Neural cell (in vitro differentiated cells): ENCODE measurements at regions not wholly inside any gene's neighbourhood (a gene's known extent, or its start where the extent isn't known, plus 50 kb on each side); places are given as distances from the start of the nearest gene placed in this dataset.

Experiments used
- CTCF ChIP-seq: fragments of 450-650 bp; IDR thresholded peaks from 2 replicates; pipeline ENCODE4 v1.5.1; 2014; ENCODE audit warnings: antibody characterized with exemption, mild to moderate bottlenecking, moderate library complexity; ENCODE audit not compliant: poor library complexity, severe bottlenecking
- POLR2AphosphoS5 ChIP-seq: IDR thresholded peaks from 2 replicates; pipeline ENCODE4 v1.6.1; 2012
- REST ChIP-seq: IDR thresholded peaks from 2 replicates; pipeline ENCODE4 v1.6.1; 2012; ENCODE audit warnings: borderline replicate concordance
- TAF1 ChIP-seq: IDR thresholded peaks from 2 replicates; pipeline ENCODE4 v1.6.1; 2012; ENCODE audit warnings: low read depth

GRCh38 chr7:84682543-84682942 lies 488.0 kb upstream of the SEMA3A start:
- no peak for TF ChIP-seq CTCF
- TF ChIP-seq REST = no peak
- TF ChIP-seq POLR2AphosphoS5 = no peak
- no peak for TF ChIP-seq TAF1
